Stomach (tissue), 4 donors: ENCODE measurements at regions not wholly inside any gene's neighbourhood (a gene's known extent, or its start where the extent isn't known, plus 50 kb on each side); places are given as distances from the start of the nearest gene placed in this dataset.

Experiments used
- POLR2AphosphoS5 ChIP-seq, 3 donors: sonication (generic); formaldehyde crosslinking; IDR thresholded peaks; one replicate each; pipeline ENCODE4 v1.6.1; 2016; ENCODE audit warnings: antibody characterized with exemption in 3 of 3
- TF ChIP-seq, protein P1 (sequence below), 7 experiments: fragments of 450-650 bp in 4 of 7; fragments of 200-600 bp in 3 of 7; sonication (generic) in 3 of 7; IDR thresholded peaks; one replicate each; pipeline ENCODE4 v1.5.1; 2016 to 2019; ENCODE audit warnings: antibody characterized with exemption in 7 of 7, control low read depth in 2 of 7, mild to moderate bottlenecking in 1 of 7

DNA sequence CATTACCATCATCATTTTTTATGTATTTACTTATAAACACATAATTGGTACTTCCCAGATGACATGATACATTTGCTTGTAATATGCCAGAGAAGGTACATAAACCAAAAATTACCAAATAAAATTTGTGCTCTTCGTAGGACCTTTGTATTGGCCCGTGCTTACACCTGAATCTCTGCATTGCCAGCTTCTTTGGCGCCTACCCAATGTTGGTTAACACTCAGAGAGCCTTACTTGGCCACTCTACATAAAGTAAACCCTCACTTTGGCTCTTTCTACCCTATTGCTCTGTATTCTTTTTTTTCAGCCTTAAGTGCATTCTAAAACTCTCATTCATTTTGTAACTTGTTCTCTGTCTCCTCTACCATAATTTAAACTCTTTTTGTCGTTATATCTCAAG lies 148.1 kb upstream of the ZNF608 start:
- TF ChIP-seq, protein P1, sequence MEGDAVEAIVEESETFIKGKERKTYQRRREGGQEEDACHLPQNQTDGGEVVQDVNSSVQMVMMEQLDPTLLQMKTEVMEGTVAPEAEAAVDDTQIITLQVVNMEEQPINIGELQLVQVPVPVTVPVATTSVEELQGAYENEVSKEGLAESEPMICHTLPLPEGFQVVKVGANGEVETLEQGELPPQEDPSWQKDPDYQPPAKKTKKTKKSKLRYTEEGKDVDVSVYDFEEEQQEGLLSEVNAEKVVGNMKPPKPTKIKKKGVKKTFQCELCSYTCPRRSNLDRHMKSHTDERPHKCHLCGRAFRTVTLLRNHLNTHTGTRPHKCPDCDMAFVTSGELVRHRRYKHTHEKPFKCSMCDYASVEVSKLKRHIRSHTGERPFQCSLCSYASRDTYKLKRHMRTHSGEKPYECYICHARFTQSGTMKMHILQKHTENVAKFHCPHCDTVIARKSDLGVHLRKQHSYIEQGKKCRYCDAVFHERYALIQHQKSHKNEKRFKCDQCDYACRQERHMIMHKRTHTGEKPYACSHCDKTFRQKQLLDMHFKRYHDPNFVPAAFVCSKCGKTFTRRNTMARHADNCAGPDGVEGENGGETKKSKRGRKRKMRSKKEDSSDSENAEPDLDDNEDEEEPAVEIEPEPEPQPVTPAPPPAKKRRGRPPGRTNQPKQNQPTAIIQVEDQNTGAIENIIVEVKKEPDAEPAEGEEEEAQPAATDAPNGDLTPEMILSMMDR (IDR thresholded peaks at IDR 0.05), result no peak
- no peak for TF ChIP-seq POLR2AphosphoS5 (IDR thresholded peaks at IDR 0.05)
